GM23338 (cell line): ENCODE measurements at regions not wholly inside any gene's neighbourhood (a gene's known extent, or its start where the extent isn't known, plus 50 kb on each side); places are given as distances from the start of the nearest gene placed in this dataset.

Source experiments
- ATAC-seq: fragments of 200-7000 bp; cut with Tn5 transposase; 3 replicates; pipeline ENCODE4 v1.9.1; 2020
- DNase-seq: peaks from one replicate; pipeline ENCODE4 v3.0.0-alpha.2; 2015; ENCODE audit warnings: low spot score
- H2AFZ ChIP-seq: fragments of 200-600 bp; sonication (generic); 2 replicates; pipeline ENCODE4 v1.8.0; 2016; ENCODE audit warnings: antibody characterized with exemption, mild to moderate bottlenecking, moderate library complexity
- H3F3A ChIP-seq: fragments of 200-600 bp; sonication (generic); replicated peaks from 2 replicates; pipeline ENCODE4 v1.8.0; 2017; ENCODE audit warnings: antibody characterized with exemption, mixed run types, low read depth
- H3K27ac ChIP-seq: fragments of 200-600 bp; sonication (generic); 2 replicates; pipeline ENCODE4 v1.6.1; 2016; ENCODE audit warnings: low read depth
- H3K27me3 ChIP-seq: fragments of 200-600 bp; sonication (generic); 2 replicates; pipeline ENCODE4 v1.8.0; 2016; ENCODE audit warnings: mild to moderate bottlenecking, mixed run types, moderate library complexity; ENCODE audit not compliant: insufficient read depth
- H3K36me3 ChIP-seq: fragments of 200-600 bp; sonication (generic); 2 replicates; pipeline ENCODE4 v1.8.0; 2016; ENCODE audit warnings: mild to moderate bottlenecking; ENCODE audit not compliant: insufficient read depth
- H3K4me1 ChIP-seq: fragments of 200-600 bp; sonication (generic); 2 replicates; pipeline ENCODE4 v1.8.0; 2016; ENCODE audit warnings: mild to moderate bottlenecking, moderate library complexity; ENCODE audit not compliant: insufficient read depth
- H3K4me2 ChIP-seq: fragments of 200-600 bp; sonication (generic); 2 replicates; pipeline ENCODE4 v1.7.1; 2017; ENCODE audit warnings: mixed run types
- H3K4me3 ChIP-seq: fragments of 200-600 bp; sonication (generic); 2 replicates; pipeline ENCODE4 v1.6.1; 2016; ENCODE audit warnings: mixed run types
- H3K79me2 ChIP-seq: fragments of 200-600 bp; sonication (generic); replicated peaks from 2 replicates; pipeline ENCODE4 v1.8.0; 2017; ENCODE audit warnings: mild to moderate bottlenecking; ENCODE audit not compliant: insufficient read depth
- H3K9me2 ChIP-seq: fragments of 200-600 bp; sonication (generic); 2 replicates; pipeline ENCODE4 v1.8.0; 2017; ENCODE audit not compliant: insufficient read depth
- H4K20me1 ChIP-seq: fragments of 200-600 bp; sonication (generic); replicated peaks from 2 replicates; pipeline ENCODE4 v1.8.0; 2017; ENCODE audit warnings: mild to moderate bottlenecking; ENCODE audit not compliant: insufficient read depth
- H3K27ac Mint-ChIP-seq: 2 replicates; pipeline ENCODE4 v1.8.0; 2020; ENCODE audit warnings: inconsistent platforms, mild to moderate bottlenecking, moderate library complexity, mixed read lengths
- H3K27me3 Mint-ChIP-seq: 3 replicates; pipeline ENCODE4 v1.8.0; 2022; ENCODE audit warnings: low read depth, mild to moderate bottlenecking, moderate library complexity, mixed read lengths, inconsistent platforms; ENCODE audit not compliant: insufficient read depth, poor library complexity
- H3K36me3 Mint-ChIP-seq: 3 replicates; pipeline ENCODE4 v1.8.0; 2021; ENCODE audit warnings: low read depth, mild to moderate bottlenecking, inconsistent platforms, moderate library complexity, mixed read lengths
- H3K4me1 Mint-ChIP-seq: 3 replicates; pipeline ENCODE4 v1.8.0; 2020; ENCODE audit warnings: mild to moderate bottlenecking, inconsistent platforms, mixed read lengths
- H3K4me3 Mint-ChIP-seq: 3 replicates; pipeline ENCODE4 v1.8.0; 2021; ENCODE audit warnings: moderate library complexity, mild to moderate bottlenecking, inconsistent platforms, mixed read lengths
- H3K9me3 Mint-ChIP-seq: 3 replicates; pipeline ENCODE4 v1.8.0; 2020; ENCODE audit warnings: moderate library complexity, mild to moderate bottlenecking, inconsistent platforms, mixed read lengths
- EZH2 ChIP-seq: fragments of 200-600 bp; sonication (generic); IDR thresholded peaks from one replicate; pipeline ENCODE4 v1.8.0; 2017; ENCODE audit warnings: antibody characterized with exemption, mild to moderate bottlenecking, low read depth; ENCODE audit not compliant: unreplicated experiment
- JUNB ChIP-seq: IDR thresholded peaks from one replicate; pipeline ENCODE4 v1.6.1; 2016; ENCODE audit warnings: antibody characterized with exemption; ENCODE audit not compliant: unreplicated experiment
- POLR2AphosphoS5 ChIP-seq: IDR thresholded peaks from 2 replicates; pipeline ENCODE4 v1.6.1; 2016; ENCODE audit warnings: antibody characterized with exemption, low read depth
- REST ChIP-seq: IDR thresholded peaks from one replicate; pipeline ENCODE4 v1.6.1; 2018; ENCODE audit warnings: antibody characterized with exemption; ENCODE audit not compliant: unreplicated experiment
- STAT1 ChIP-seq: IDR thresholded peaks from one replicate; pipeline ENCODE4 v1.6.1; 2016; ENCODE audit warnings: antibody characterized with exemption; ENCODE audit not compliant: unreplicated experiment
- ZNF114 ChIP-seq: fragments of 250-450 bp; sonication (Bioruptor Pico); IDR thresholded peaks from 2 replicates; pipeline ENCODE4 v1.5.0; 2020; ENCODE audit warnings: mild to moderate bottlenecking, moderate library complexity
- TF ChIP-seq, protein P1 (sequence below): fragments of 250-450 bp; sonication (Bioruptor Pico); IDR thresholded peaks from 2 replicates; pipeline ENCODE4 v1.5.0; 2020; ENCODE audit warnings: mild to moderate bottlenecking, moderate library complexity
- TF ChIP-seq, protein P2 (sequence below): IDR thresholded peaks from 2 replicates; pipeline ENCODE4 v1.6.1; 2016; ENCODE audit warnings: antibody characterized with exemption

- TF ChIP-seq, protein P1, sequence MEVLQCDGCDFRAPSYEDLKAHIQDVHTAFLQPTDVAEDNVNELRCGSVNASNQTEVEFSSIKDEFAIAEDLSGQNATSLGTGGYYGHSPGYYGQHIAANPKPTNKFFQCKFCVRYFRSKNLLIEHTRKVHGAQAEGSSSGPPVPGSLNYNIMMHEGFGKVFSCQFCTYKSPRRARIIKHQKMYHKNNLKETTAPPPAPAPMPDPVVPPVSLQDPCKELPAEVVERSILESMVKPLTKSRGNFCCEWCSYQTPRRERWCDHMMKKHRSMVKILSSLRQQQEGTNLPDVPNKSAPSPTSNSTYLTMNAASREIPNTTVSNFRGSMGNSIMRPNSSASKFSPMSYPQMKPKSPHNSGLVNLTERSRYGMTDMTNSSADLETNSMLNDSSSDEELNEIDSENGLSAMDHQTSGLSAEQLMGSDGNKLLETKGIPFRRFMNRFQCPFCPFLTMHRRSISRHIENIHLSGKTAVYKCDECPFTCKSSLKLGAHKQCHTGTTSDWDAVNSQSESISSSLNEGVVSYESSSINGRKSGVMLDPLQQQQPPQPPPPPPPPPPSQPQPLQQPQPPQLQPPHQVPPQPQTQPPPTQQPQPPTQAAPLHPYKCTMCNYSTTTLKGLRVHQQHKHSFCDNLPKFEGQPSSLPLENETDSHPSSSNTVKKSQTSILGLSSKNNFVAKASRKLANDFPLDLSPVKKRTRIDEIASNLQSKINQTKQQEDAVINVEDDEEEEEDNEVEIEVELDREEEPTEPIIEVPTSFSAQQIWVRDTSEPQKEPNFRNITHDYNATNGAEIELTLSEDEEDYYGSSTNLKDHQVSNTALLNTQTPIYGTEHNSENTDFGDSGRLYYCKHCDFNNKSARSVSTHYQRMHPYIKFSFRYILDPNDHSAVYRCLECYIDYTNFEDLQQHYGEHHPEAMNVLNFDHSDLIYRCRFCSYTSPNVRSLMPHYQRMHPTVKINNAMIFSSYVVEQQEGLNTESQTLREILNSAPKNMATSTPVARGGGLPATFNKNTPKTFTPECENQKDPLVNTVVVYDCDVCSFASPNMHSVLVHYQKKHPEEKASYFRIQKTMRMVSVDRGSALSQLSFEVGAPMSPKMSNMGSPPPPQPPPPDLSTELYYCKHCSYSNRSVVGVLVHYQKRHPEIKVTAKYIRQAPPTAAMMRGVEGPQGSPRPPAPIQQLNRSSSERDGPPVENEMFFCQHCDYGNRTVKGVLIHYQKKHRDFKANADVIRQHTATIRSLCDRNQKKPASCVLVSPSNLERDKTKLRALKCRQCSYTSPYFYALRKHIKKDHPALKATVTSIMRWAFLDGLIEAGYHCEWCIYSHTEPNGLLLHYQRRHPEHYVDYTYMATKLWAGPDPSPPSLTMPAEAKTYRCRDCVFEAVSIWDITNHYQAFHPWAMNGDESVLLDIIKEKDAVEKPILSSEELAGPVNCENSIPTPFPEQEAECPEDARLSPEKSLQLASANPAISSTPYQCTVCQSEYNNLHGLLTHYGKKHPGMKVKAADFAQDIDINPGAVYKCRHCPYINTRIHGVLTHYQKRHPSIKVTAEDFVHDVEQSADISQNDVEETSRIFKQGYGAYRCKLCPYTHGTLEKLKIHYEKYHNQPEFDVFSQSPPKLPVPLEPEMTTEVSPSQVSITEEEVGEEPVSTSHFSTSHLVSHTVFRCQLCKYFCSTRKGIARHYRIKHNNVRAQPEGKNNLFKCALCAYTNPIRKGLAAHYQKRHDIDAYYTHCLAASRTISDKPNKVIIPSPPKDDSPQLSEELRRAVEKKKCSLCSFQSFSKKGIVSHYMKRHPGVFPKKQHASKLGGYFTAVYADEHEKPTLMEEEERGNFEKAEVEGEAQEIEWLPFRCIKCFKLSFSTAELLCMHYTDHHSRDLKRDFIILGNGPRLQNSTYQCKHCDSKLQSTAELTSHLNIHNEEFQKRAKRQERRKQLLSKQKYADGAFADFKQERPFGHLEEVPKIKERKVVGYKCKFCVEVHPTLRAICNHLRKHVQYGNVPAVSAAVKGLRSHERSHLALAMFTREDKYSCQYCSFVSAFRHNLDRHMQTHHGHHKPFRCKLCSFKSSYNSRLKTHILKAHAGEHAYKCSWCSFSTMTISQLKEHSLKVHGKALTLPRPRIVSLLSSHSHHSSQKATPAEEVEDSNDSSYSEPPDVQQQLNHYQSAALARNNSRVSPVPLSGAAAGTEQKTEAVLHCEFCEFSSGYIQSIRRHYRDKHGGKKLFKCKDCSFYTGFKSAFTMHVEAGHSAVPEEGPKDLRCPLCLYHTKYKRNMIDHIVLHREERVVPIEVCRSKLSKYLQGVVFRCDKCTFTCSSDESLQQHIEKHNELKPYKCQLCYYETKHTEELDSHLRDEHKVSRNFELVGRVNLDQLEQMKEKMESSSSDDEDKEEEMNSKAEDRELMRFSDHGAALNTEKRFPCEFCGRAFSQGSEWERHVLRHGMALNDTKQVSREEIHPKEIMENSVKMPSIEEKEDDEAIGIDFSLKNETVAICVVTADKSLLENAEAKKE (CRISPR knock-in tag), result no peak
- no peak for TF ChIP-seq STAT1
These were observed 149.9 kb upstream of the COPS8 start (continued) for GRCh38 chr2:236935631-236936445.

DNA sequence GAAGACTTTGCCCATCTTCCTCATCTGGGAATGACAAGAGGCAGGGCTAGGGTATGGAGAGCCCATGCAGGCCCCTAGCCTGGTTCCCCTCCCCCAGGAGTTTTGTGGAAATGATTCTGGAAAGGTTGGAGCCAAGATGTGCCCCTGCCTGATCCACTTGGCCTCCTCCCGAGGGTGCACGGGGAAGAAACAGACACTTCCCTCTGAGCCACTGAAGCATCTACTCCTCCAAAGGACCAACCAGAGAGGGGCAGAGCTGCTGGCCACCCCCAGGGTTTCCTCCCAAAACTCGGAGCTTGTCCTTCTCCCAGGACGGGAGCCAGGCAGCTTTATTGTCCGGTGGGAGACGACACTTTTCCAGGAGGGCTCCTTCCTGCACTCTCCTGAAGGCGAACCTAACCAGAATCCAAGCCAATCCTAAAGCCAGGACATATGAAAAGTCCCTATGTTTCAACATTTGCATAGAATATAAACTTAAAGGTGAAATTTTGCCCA, 149.2 kb upstream of the COPS8 start:
- Histone ChIP-seq H3K27me3 (no peaks in the 10 kb centered on the region), H3K4me2 (no peak overlapping the region), H3K4me3 (no peak overlapping the region), H3K4me1 (no peaks in the 10 kb centered on the region), H3K36me3 (no peaks in the 10 kb centered on the region), H3F3A (no peaks in the 10 kb centered on the region), H3K9me2 (0 out of 2 replicates have a peak, but pooled peaks cover 6% of the 10 kb centered on the region), H3K79me2 (no peaks in the 10 kb centered on the region), H4K20me1 (no peaks in the 10 kb centered on the region), H2AFZ (no peak overlapping the region), H3K27ac (no peak overlapping the region)
- no peak for DNase-seq
- Mint-ChIP-seq H3K36me3 (no peaks in the 10 kb centered on the region), H3K9me3 (no peaks in the 10 kb centered on the region), H3K27ac (no peak overlapping the region), H3K4me3 (no peak overlapping the region), H3K4me1 (peaks cover 10% of the 10 kb centered on the region; the same call in 2 of the 3 replicates), H3K27me3 (peaks cover 12% of the 10 kb centered on the region)
- no peak for ATAC-seq
- no peak for TF ChIP-seq REST
- TF ChIP-seq ZNF114, result no peak
- TF ChIP-seq EZH2, result no peak
- TF ChIP-seq STAT1, result no peak
- TF ChIP-seq, protein P2, sequence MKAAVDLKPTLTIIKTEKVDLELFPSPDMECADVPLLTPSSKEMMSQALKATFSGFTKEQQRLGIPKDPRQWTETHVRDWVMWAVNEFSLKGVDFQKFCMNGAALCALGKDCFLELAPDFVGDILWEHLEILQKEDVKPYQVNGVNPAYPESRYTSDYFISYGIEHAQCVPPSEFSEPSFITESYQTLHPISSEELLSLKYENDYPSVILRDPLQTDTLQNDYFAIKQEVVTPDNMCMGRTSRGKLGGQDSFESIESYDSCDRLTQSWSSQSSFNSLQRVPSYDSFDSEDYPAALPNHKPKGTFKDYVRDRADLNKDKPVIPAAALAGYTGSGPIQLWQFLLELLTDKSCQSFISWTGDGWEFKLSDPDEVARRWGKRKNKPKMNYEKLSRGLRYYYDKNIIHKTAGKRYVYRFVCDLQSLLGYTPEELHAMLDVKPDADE, result no peak
- TF ChIP-seq JUNB, result no peak
- no peak for TF ChIP-seq POLR2AphosphoS5
